WI38 (cell line): ENCODE measurements at regions not wholly inside any gene's neighbourhood (a gene's known extent, or its start where the extent isn't known, plus 50 kb on each side); places are given as distances from the start of the nearest gene placed in this dataset.

ENCODE experiments used
- H3K4me3 ChIP-seq: 2 replicates; pipeline ENCODE4 v1.5.1; 2011; ENCODE audit warnings: low read depth, mild to moderate bottlenecking, control low read depth, low read length
- TF ChIP-seq, protein P1 (sequence below): IDR thresholded peaks from 2 replicates; pipeline ENCODE4 v1.5.1; 2012; ENCODE audit warnings: low read depth, mild to moderate bottlenecking, control low read depth, low read length

DNA sequence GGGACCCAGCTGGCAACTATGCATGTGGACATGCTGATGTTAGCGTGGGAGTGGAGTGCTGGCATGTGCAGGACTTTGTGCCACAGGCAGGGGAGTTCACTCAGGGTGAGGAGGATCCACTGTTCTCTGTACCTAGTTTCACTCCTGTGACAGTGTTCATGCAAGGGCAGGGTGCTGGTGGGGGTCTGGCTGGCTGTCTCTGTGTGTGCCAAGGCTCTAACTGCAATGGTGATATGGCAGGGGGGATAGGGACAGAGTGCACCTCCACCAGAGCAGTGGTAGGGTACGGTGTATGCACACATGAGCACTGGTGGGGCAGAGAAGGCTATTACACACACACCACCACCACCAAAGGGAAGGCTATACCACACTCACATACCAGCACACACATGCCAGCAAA lies 210.2 kb upstream of the DEFB112 start:
- no peak overlapping the region for H3K4me3 ChIP-seq
- TF ChIP-seq, protein P1, sequence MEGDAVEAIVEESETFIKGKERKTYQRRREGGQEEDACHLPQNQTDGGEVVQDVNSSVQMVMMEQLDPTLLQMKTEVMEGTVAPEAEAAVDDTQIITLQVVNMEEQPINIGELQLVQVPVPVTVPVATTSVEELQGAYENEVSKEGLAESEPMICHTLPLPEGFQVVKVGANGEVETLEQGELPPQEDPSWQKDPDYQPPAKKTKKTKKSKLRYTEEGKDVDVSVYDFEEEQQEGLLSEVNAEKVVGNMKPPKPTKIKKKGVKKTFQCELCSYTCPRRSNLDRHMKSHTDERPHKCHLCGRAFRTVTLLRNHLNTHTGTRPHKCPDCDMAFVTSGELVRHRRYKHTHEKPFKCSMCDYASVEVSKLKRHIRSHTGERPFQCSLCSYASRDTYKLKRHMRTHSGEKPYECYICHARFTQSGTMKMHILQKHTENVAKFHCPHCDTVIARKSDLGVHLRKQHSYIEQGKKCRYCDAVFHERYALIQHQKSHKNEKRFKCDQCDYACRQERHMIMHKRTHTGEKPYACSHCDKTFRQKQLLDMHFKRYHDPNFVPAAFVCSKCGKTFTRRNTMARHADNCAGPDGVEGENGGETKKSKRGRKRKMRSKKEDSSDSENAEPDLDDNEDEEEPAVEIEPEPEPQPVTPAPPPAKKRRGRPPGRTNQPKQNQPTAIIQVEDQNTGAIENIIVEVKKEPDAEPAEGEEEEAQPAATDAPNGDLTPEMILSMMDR: no peak

DNA sequence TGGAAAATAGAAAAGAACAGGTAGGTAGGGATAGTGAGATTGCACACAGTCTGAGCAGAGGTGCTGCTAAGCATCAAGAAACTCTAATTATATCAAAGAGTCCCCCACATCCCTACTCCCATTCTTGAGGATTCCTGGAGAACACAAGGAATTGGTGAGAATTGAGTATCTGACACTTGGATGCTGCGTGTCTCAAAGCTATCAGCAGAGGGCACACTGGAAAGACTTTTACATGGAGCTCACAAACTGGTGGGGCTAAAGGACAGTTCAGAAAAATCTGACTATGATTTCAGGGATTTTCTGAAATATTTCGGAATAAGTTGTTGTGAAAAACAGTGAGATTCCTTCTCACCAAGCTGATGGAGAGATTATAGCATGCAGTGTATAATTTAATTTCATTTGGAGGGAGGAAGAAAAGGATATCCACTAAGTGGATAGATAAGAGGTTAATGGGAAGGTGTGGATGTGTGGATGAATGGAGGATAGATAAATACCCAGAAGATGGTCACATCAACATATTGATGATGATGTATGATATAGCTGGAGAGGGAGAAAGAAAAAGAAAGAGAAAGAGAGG lies 215.4 kb upstream of the DEFB112 start:
- H3K4me3 ChIP-seq: no peak overlapping the region
- TF ChIP-seq, protein P1: no peak

DNA sequence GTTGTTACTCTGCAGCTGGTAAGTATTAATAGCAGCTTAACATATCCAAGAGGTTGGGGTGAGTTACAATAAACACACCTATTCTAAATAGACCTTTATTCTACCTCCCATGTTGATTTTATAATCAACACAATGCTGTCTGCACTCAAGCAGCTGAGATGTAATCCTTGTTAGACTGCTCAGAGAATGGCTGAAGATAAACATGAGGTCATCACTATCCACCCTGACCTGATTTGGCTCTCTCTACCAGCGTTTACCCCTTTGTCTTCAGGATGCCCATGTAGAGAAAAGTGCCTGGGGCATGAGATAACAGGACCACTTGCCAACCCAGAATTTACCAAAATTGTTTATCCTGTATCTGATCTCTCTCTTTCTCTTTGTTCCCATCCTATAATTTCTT lies 220.7 kb upstream of the DEFB112 start:
- TF ChIP-seq, protein P1: no peak

DNA sequence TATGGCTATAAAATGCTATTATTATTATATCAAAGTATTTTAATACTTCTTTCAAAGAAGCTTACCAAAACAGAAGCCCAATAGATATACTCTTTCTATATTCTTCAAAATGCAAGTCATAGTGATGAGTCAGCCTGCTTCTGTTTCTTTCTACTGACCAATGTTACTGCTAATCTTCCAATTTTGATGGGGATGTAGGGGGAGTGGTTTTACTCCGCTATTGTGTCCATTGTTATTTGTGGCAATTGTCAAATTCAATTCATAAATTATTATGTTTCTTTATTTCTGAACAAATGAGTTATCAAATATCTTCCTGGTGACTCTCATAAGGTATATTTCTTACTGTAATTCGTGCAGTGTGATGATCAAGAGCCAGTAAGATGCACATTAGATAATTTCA lies 221.5 kb upstream of the DEFB112 start:
- H3K4me3 ChIP-seq: no peak overlapping the region
- TF ChIP-seq, protein P1: no peak

More for the DNA sequence above, 220.7 kb upstream of the DEFB112 start:
- no peak overlapping the region for H3K4me3 ChIP-seq

DNA sequence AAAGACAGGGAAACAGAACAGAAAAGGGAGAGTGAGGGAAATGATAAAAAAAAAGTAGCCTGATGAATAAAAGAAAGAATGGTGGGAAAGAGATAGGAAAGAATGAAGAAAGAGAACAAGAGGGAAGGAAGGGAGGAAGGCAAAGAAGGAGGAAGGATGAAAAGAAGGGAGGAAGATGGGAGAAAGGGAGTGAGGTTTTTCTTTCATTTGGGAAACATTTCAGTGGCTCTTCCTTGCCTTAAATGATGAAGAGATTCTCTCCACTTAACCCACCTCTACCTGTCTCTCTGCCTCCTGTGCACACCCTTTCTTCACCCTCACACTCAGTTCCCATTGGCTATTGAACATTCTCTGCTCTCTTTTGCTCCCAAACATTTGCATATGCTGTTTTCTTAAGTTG lies 222.1 kb upstream of the DEFB112 start:
- TF ChIP-seq, protein P1: no peak
- no peak overlapping the region for H3K4me3 ChIP-seq

DNA sequence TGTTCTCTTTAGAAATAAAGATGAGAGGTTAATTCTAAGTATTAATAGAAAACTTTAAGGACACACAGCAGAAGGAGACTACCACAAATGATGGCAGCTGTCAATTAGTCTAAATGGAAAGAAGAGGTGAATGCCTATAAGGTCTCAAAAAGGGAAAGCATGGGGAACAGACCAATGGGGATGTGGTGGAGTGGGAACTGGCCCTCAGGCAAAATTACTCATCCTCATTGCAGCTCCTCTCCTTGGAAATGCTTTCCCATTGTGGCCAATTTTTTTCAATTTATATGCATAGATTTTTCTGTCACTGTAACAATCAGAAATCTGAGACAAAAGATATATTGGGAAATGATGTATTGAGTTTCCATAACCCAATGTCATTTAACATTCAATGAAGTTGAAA lies 222.9 kb upstream of the DEFB112 start:
- H3K4me3 ChIP-seq: no peak overlapping the region
- TF ChIP-seq, protein P1: no peak

DNA sequence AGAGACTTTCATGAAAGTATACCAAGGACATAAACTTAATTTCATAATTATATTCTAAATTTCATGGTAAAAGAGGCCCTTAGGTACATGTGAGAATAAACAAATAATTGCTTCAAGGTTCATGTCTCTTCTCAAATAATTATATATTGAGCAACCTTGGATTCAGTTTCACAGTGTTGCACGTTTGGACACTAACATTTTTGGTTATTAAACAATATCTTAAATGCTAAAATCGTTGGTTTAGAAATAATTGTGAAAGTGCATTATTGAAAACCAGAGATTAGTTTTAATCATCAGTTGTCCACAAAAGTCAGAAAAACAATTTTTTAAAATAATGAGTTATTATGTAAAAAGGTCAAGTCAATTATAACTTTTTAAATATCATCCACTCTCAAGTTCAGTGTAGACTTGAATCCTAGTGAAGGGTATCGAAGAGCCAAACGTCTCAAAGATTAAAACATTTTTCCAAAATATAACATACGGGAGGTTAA lies 227.1 kb upstream of the DEFB112 start:
- TF ChIP-seq, protein P1: no peak

More for the DNA sequence above, 227.1 kb upstream of the DEFB112 start:
- no peak overlapping the region for H3K4me3 ChIP-seq
